ENCODE measurements at regions not wholly inside any gene's neighbourhood (a gene's known extent, or its start where the extent isn't known, plus 50 kb on each side); places are given as distances from the start of the nearest gene placed in this dataset.

- TF ChIP-seq POLR2A (IDR thresholded peaks at IDR 0.05; ENCODE audit: low read depth, low read length), result no peak
- TF ChIP-seq, protein P1, sequence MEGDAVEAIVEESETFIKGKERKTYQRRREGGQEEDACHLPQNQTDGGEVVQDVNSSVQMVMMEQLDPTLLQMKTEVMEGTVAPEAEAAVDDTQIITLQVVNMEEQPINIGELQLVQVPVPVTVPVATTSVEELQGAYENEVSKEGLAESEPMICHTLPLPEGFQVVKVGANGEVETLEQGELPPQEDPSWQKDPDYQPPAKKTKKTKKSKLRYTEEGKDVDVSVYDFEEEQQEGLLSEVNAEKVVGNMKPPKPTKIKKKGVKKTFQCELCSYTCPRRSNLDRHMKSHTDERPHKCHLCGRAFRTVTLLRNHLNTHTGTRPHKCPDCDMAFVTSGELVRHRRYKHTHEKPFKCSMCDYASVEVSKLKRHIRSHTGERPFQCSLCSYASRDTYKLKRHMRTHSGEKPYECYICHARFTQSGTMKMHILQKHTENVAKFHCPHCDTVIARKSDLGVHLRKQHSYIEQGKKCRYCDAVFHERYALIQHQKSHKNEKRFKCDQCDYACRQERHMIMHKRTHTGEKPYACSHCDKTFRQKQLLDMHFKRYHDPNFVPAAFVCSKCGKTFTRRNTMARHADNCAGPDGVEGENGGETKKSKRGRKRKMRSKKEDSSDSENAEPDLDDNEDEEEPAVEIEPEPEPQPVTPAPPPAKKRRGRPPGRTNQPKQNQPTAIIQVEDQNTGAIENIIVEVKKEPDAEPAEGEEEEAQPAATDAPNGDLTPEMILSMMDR (IDR thresholded peaks at IDR 0.05; ENCODE audit: extremely low read depth in 1 of 2, insufficient read depth in 1 of 2, low read depth in 1 of 2, low read length in 2 of 2), result no peak
These were observed 405.3 kb downstream of the MED13L start for GRCh38 chr12:115872212-115872611.

Data from endothelial cell of umbilical vein (primary cell).